Astrocyte of the spinal cord (primary cell): ENCODE measurements at regions not wholly inside any gene's neighbourhood (a gene's known extent, or its start where the extent isn't known, plus 50 kb on each side); places are given as distances from the start of the nearest gene placed in this dataset.

ENCODE experiments used
- DNase-seq: peaks from one replicate; pipeline ENCODE4 v3.0.0; 2011; ENCODE audit warnings: low read depth, low spot score
- H3K4me3 ChIP-seq: 2 replicates; pipeline ENCODE4 v1.5.1; 2011; ENCODE audit warnings: low read depth, mild to moderate bottlenecking, low read length, moderate library complexity
- in situ Hi-C: cut with HindIII; loops from 2 replicates; pipeline ENCODE4 v1.10.0; 2017; ENCODE audit warnings: low sequenced_read_pairs
- TF ChIP-seq, protein P1 (sequence below): IDR thresholded peaks from 2 replicates; pipeline ENCODE4 v1.5.1; 2012; ENCODE audit warnings: low read depth, mild to moderate bottlenecking, low read length, inconsistent platforms

DNA sequence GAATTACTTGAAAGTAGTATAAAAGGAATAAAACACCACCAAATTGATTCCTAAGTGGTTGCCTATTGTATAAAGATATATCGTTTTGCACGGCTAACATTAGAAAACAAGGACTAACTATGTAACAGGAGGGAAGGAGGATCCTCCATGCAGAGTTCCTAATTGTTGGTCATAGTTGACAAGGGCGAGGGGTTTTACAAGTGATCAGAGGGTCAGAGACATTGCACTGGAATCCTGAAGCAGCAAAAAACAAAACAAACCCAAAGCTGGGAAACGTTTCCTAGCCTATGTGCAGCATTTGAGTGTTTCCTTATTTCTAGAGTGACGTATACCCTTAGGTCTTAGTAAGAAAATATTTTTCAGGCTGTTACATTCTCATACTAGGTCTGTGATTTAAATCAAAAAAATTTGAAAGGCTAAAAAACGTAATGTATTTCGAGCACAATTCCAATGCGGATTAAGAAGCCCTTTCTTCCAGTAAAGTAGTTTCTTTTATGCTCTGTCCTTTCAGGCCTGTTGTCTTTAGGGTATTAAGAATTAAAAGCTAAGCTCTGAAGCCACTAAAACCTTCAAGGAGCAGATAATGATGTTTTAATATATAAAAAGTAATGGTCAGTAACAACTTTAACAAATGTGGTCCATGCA lies 373.8 kb upstream of the MMS22L start:
- DNase-seq = no peak
- TF ChIP-seq, protein P1, sequence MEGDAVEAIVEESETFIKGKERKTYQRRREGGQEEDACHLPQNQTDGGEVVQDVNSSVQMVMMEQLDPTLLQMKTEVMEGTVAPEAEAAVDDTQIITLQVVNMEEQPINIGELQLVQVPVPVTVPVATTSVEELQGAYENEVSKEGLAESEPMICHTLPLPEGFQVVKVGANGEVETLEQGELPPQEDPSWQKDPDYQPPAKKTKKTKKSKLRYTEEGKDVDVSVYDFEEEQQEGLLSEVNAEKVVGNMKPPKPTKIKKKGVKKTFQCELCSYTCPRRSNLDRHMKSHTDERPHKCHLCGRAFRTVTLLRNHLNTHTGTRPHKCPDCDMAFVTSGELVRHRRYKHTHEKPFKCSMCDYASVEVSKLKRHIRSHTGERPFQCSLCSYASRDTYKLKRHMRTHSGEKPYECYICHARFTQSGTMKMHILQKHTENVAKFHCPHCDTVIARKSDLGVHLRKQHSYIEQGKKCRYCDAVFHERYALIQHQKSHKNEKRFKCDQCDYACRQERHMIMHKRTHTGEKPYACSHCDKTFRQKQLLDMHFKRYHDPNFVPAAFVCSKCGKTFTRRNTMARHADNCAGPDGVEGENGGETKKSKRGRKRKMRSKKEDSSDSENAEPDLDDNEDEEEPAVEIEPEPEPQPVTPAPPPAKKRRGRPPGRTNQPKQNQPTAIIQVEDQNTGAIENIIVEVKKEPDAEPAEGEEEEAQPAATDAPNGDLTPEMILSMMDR = no peak
- in situ Hi-C loops = no loop called here
- no peak overlapping the region for H3K4me3 ChIP-seq

DNA sequence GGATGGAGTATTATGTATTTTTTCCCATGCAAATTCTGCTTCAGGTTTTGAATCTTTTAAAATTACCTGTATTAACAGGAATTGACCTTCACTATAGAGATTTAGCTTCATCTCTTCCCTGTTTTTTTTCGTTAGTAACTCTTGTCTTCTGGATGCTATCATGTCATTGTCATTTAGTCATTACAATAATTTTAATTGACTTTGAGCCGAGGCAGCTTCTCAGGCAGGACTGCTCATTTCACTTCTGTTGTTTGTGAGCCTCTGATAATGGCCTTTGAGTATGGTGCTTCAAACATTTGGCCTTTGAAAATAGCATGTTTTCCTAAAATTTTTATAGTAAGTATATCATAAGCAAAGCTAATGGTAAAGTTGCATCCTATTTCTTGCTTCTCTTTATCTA lies 375.1 kb upstream of the MMS22L start:
- in situ Hi-C loops = no loop called here
- no peak for DNase-seq
- H3K4me3 ChIP-seq = no peak overlapping the region
- TF ChIP-seq, protein P1 = no peak

DNA sequence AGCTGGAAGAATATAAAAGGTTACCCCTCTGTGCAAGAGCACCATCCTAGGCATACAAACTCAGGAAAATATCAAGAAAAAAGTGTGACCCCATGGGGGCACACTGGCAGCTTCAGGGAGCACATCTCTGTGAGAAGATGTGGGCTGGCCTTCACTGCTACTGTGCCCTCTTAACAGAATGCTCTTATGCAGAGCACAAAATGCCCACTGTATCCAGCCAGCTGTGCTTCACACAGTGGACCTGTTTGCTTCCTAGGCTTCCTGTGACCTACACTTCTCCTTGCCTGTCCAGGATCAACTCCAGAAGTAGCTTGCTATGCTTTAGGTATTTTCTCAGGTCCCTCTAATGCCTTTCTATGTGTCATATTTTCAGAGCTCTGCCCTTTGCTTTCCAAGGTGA lies 380.2 kb upstream of the MMS22L start:
- TF ChIP-seq, protein P1 = no peak
- no peak for DNase-seq
- in situ Hi-C loops = no loop called here
- H3K4me3 ChIP-seq = no peak overlapping the region

DNA sequence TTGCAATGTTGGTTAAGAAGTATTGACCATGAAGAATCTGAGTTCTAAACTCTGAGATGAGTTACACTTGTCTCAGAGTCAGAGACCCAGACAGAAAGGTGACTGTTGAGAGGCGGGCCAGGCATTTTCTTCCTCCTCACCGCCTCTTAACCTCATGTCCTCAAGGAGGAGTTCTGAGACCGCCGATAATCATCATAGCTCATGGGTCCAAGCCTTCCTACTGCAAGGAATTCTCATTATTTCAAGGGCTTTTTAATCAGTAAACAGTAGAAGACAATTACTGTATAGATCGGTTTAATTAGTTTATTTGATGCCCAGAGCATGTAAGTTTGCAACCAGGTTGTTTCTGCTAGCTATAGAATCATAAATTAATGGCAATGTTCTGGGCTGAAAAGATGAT lies 382.4 kb upstream of the MMS22L start:
- in situ Hi-C loops = no loop called here
- DNase-seq = no peak
- no peak overlapping the region for H3K4me3 ChIP-seq
- TF ChIP-seq, protein P1 = no peak

DNA sequence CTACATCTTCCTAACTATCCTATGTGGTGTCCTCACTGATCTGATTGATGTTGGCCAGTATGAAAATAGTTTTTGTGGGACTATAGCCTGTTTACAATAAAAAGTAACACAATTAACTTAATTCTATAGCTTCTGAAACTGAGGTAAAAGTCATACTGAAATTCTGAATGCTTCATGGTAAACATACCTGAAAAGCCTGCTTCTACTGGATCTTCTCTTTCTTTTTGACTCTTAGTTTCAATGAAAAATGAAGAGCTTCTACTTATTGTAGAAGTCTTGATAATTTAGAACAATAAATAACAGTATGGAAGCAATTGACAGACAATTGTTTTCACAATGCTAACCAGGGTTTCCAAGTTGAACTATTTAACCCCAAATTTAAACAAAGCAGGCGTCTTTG lies 383.9 kb upstream of the MMS22L start:
- H3K4me3 ChIP-seq = no peak overlapping the region
- no peak for DNase-seq
- in situ Hi-C loops = no loop called here
- TF ChIP-seq, protein P1 = no peak

DNA sequence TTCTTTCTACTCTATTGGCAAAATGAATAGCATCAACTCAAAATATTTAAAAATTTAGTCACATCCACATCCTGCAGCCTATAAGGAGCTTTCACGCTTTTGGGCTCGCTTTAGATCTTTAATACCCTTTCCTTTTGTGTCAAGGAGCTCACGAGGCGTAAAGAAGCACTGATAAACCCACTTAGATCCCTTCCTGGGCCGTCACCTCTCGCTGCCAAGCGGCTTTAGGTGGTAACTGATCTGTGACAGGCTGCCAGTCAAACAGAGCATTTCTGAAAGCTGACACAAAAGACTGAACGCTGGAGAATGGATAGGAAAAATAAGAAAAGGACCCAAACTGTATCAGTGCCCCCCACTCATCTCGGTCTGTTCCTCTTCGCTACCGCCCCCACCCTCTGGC lies 385.7 kb upstream of the MMS22L start:
- in situ Hi-C loops = no loop called here
- DNase-seq = no peak
- TF ChIP-seq, protein P1 = no peak
- H3K4me3 ChIP-seq = peak overlapping the region; percentile 41
